HG03175 (cell line): ENCODE measurements at regions not wholly inside any gene's neighbourhood (a gene's known extent, or its start where the extent isn't known, plus 50 kb on each side); places are given as distances from the start of the nearest gene placed in this dataset.

ENCODE experiments used
- ATAC-seq: cut with Tn5 transposase; IDR thresholded peaks from one replicate; pipeline ENCODE4 v1.9.1; 2021; ENCODE audit warnings: mild to moderate bottlenecking, moderate library complexity; ENCODE audit not compliant: unreplicated experiment

DNA sequence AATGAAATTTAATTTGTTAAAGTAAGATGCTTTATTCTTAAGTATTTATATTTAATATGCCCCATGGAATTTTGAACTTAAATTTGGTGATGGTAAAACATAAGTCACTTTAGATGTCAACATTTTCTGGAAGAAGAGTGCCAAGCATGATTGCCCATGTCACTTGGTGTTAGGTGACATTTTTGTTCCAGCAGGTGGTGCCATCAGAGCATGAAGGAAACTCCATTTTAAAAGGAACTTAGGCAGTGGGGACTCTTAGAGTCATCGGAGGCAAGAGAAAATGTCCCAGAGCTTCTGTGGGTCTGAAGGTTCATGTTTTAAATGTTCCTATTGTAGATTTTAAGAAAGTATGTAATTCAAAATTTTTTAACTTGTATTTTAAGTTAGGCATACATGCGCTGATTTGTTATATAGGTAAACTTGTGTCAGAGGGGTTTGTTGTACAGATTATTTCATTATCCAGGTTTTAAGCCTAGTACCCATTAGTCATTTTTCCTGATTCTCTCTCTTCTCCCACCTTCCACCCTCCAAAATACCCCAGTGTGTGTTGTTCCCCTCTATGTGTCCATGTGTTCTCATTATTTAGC lies 789.3 kb downstream of the SEMA5A start:
- no peak for ATAC-seq

GRCh38 chr5:8765886-8766285 lies 780.0 kb downstream of the SEMA5A start:
- ATAC-seq: no peak

GRCh38 chr5:8766448-8766847 lies 779.4 kb downstream of the SEMA5A start:
- no peak for ATAC-seq

DNA sequence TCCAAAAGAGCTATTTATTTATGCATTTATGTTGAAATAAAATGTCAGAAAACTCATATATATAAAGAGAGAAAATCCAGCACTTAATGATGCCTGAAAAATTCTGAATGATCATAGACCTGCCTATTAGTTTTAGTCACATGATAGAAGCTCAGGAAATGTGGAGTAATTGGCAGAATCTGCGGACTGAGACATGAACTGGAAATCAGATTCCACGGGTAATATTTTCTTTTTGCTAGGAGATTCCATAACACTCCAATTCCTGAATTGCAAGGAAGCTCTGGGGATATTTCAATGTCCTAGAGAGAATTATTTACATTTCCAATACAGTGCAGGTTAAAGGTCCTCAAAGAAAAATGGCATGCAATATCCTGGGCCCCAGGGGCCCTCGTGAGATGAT lies 778.8 kb downstream of the SEMA5A start:
- no peak for ATAC-seq

GRCh38 chr5:8767746-8768145 lies 778.1 kb downstream of the SEMA5A start:
- ATAC-seq: no peak

DNA sequence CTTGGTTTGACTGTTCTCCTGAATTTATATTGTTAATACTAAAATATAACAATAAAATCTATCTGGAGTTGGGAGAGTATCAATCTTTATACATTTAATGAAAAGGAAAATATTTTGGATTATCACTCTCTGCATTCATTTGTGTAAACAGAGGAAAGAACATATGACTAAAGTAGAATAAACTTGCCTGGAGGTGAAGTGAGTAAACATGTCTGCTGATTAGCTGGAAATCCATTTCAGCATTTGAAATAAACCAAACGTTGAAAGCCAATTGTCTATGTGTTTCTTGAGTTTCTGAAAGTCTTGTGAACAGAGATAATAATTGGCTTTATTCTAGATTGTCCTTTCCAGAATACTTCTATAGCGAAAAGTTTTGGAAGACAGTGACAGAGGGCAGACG lies 776.2 kb downstream of the SEMA5A start:
- no peak for ATAC-seq

- no peak for ATAC-seq
Observed at GRCh38 chr5:8770431-8770830, 775.4 kb downstream of the SEMA5A start.

- no peak for ATAC-seq
Observed at GRCh38 chr5:8773046-8773615, 772.7 kb downstream of the SEMA5A start.

DNA sequence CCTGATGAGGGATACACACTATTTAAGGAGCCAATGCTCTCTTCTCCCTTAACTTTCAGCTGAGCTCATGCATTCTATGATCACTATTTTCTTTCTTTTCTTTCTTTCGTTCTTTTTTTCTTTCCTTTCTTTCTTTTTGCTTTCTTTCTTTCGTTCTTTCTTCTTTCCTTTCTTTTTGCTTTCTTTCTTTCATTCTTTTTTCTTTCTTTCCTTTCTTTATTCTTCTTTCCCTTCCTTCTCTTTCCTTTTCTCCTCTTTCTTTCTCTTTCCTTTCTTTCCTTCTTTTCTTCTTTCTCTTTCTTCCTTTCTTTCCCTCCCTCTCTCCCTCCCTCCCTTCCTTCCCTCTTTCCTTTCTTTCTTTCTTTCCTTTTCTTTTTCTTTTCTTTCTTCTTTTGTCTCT lies 761.2 kb downstream of the SEMA5A start:
- no peak for ATAC-seq

DNA sequence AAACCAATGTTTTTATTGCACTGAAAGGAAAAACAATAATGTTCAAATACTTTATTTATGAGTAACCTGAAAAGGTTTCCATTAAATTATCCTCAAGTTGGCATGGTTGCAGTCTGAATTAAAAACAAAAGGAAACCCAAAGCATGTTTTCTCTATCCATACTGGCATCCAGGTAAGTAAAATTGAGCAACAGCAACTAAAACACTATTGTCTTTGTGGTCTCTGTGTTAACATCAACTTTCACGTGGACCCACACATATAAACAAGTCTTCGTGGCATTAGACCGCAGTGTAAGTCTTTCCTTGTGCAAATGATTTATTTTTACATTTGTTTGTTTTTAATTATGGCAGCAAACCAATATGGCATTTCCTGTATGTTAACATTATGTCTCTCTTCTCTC lies 757.6 kb downstream of the SEMA5A start:
- no peak for ATAC-seq

DNA sequence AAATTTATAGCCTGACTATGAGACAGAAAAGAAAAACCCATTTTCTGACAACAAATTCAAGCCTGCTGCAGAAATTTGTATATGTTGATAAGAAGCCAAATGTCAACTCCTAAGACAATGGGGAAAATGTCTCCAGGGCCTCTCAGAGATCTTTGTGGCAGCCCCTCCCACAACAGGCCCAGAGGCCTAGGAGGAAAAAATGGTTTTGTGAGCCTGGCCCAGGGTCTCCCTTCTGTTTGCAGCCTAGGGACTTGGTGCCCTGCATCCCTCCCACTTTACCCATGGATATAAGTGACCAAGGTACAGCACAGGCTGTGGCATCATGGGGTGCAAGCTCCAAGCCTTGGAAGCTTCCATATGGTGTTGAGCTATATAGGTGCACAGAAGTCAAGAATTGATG lies 740.2 kb downstream of the SEMA5A start:
- ATAC-seq: no peak

DNA sequence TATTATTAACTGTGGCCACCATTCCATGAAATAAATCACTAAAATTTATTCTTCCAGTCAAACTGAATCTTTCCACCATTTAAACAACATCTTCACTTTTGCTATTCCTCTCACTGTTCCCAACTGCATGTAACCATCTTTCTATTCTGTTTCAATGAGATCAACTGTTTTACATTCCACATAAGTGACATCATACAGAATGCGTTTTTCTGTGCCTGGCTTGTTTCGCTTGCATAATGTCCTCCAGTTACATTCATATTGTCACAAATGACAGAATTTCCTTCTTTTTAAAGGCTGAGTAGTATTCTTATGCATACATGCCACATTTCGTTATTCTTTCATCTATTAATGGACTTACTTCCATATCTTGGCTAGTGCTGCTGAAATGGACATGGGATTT lies 738.2 kb downstream of the SEMA5A start:
- ATAC-seq: no peak

GRCh38 chr5:8811581-8811980 lies 734.3 kb downstream of the SEMA5A start:
- no peak for ATAC-seq

- ATAC-seq: no peak
Observed at GRCh38 chr5:8813180-8813579, 732.7 kb downstream of the SEMA5A start.

- ATAC-seq: no peak
Observed at GRCh38 chr5:8814105-8814504, 731.8 kb downstream of the SEMA5A start.

- no peak for ATAC-seq
Observed at GRCh38 chr5:8824371-8824770, 721.5 kb downstream of the SEMA5A start.

DNA sequence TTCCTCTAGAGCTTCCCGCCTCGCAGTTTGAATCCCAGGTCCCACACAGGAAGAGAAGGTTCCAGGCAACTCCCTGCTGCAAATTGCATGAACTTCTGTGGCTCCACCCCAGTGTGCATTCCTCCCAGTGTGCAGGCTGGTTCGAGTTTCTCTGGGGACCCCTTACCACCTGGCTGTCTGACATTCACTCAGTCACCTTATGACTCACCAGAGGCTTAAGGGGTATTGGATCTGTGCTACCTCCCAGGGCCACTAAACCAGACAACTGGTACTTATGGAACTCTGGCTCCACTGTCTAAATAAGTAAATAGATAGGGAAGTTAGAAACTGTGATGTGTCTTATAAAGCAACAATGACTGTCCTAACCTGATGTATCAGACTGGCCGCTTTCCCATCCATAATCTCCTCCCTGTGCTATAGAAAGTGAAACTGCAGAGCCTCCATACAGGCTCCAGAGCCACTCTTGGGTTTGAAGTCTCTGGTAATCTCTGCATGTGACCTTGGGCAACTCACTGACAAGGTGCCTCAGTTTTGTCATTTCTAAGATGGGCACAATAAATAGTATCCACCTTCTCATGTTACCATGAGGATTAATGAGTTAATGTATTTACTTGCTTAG lies 720.6 kb downstream of the SEMA5A start:
- ATAC-seq: no peak

DNA sequence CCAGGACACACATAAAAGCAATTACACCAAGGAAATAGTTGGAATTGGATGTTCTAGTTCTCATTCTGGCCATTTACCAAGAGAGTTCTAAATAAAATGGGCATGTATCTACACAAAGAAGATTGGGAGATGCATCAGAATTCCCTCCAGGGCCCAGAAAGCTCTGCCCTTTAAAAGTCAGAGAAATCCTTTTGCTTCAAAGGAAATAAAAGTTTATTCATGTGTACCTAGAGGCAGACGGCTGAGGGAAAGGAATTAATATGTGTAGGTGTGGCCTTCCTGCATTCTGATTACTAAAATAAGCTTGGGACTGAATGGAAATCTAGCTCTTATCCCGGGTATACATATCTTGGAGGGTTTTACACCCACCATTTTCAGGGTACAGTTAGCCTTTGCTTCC lies 719.4 kb downstream of the SEMA5A start:
- ATAC-seq: no peak

GRCh38 chr5:8827696-8828095 lies 718.2 kb downstream of the SEMA5A start:
- ATAC-seq: no peak

DNA sequence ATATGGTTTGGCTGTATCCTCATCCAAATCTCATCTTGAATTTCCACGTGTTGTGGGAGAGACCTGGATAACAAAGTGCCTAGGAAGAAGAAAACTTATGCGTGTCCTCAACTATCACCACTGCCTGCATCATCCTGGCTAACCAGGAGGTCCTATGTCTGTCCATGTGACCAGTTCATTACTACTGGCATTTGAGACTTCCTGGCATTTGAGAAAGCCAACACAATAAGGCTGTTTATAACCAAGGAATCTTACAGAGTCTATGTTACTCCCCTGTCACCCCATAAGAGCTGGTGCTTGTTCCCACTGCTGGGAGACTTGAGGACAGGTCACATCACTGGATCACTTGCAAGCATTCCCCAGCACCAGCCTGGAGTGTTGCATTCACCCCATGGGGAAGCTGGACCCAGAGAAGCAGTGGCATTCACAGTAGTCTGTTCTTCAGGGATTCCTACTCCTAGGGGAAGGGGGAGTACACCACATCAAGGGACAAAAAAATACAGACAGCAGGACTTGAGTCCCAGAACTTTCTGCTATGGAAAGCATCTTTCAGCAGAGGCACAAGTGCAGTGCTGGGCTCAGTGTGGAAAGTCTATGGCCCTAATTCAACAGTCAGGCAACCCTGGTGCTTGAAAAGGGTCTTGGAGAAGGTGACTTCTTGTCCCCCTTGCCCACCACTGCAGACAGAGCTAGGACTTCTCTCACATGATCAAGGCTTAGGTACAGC lies 717.1 kb downstream of the SEMA5A start:
- ATAC-seq: no peak

DNA sequence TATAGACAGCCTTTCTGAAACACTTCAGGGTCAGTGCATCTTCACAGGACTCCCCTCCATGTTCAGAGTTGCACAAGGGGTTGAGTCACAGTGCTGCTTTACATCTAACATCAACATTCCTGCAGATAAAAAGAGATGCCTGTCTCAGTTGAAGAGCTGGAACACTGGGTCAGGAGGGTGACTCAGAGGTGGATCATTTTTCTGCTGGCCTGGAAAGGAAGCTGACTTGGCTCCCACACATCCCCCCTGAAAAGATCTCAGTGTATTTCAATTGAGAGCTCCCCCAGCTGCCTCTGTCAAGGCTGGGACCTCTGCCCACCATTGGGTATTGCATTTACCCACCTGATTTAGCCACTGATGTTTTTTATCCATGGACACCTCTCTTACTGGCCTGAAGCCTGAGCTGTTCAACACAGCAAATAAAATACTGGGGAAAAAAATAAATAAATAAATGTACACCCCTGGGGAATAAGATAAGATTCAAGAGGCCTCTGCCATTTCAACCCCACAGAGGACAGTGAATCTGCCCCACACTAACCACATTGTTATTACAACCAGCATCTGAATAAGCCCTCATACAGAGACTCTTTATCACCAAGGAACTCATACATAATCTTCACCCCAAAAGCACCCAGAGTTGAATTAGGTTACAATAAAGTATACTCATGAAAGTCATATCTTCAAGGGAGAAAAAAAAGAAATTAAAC lies 716.4 kb downstream of the SEMA5A start:
- no peak for ATAC-seq

- ATAC-seq: no peak
Observed at GRCh38 chr5:8831251-8831650, 714.6 kb downstream of the SEMA5A start.
